GM18519 (cell line): ENCODE measurements at regions not wholly inside any gene's neighbourhood (a gene's known extent, or its start where the extent isn't known, plus 50 kb on each side); places are given as distances from the start of the nearest gene placed in this dataset.
A peak's percentile ranks its signal among the peaks of the same experiment; 100 is the strongest.
"Not testable (repeated sequence)": the region's sequence is repeated elsewhere in the genome, so short reads cannot be mapped to it uniquely, and the experiment has no call there.

Source experiments
- ATAC-seq: cut with Tn5 transposase; IDR thresholded peaks from one replicate; pipeline ENCODE4 v1.9.1; 2021; ENCODE audit warnings: mild to moderate bottlenecking, moderate library complexity; ENCODE audit not compliant: unreplicated experiment, low FRiP score

DNA sequence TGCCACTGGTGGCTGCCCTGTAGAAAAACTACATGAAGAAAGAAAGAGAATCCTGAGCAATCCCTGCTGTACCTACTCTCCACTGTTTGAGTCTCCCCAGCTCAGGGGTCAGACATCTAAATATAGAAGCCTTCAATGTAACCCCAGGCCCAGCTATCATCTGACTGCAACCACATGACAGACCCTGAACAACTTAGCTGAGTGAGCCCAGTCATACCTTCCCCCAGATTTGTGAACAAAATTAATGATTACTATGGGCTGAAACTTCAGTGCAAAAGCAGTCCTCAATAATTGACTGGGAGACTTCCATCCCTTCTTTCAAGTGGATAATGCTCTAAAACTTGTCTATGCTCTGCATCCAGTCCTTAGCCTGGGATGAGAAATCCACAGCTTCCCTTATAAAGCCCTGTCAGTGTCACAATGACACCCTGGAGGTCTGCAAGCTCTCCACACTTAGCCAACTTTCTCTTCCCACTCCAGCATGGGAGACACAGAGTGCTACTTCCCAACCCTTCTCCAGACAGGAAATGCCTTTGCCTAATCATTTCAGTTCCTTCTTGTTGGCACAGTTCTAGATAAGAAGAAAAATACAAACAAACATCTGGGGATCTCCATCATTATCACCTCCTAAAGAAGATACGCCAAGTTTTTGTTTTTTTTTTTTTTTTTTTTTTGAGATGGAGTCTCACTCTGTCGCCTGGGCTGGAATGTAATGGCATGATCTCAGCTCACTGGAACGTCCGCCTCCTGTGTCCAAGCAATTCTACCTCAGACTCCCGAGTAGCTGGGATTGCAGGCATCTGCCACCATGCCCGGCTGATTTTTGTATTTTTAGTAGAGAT, 198.5 kb upstream of the GADL1 start:
- no peak for ATAC-seq

GRCh38 chr3:31093606-31094005, 199.1 kb upstream of the GADL1 start:
- ATAC-seq = no peak

GRCh38 chr3:31094048-31094447, 199.6 kb upstream of the GADL1 start:
- no peak for ATAC-seq

GRCh38 chr3:31095255-31095654, 200.8 kb upstream of the GADL1 start:
- no peak for ATAC-seq

GRCh38 chr3:31096661-31097395, 202.4 kb upstream of the GADL1 start:
- no peak for ATAC-seq

GRCh38 chr3:31100519-31100918, 206.1 kb upstream of the GADL1 start:
- ATAC-seq = no peak

- not testable (repeated sequence) for ATAC-seq
Observed at GRCh38 chr3:31101285-31101684, 206.8 kb upstream of the GADL1 start.

GRCh38 chr3:31102196-31102879, 207.9 kb upstream of the GADL1 start:
- no peak for ATAC-seq

- no peak for ATAC-seq
Observed at GRCh38 chr3:31103181-31103580, 208.7 kb upstream of the GADL1 start.

GRCh38 chr3:31103623-31104180, 209.2 kb upstream of the GADL1 start:
- ATAC-seq = no peak

DNA sequence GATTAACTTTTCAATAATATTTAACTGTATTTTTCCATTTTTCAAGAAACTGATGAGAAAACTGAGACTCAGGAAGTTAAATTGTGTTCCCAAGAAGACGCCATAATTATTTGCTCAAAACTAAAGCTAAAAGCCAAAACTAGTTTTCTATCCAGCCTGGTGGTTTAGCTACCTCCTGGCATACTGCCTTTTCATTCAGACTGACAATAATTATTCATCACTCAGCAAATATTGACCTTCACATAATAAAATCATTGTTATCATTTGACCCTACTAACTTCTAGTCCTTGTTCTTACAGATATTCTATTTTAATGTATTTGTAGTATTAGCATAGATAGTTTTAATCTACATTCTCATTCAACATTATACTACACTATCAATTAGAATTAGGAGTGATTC, 210.6 kb upstream of the GADL1 start:
- ATAC-seq = no peak

DNA sequence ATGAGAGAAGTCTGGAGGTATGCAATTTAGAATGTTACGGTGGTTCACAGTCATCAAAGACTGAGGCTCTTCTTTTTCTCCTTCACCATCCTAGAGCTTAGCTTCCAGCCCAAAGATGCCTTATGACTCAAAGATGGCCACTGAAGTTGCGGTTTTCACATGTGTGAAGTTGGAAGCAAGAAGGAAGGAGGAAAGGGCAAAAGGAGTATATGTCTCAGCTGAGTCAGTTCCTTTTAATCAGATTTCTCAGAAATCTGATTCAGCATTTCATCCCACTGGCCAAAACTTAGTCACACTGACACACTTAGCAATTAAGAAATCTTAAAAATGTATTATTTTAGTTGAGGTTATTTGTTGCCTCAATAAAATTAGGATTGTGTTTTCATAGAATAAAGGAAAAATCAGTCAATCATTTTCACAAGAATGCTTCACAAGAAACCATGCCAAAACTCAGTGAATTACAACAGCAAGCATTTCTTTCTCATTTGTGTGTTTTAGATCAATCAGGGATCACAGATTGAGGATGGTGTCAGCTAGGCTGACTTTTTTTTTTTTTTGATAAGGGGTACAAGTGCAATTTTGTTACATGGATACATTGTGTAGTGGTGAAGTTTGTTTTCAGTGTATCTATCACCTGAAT, 211.1 kb upstream of the GADL1 start:
- no peak for ATAC-seq

DNA sequence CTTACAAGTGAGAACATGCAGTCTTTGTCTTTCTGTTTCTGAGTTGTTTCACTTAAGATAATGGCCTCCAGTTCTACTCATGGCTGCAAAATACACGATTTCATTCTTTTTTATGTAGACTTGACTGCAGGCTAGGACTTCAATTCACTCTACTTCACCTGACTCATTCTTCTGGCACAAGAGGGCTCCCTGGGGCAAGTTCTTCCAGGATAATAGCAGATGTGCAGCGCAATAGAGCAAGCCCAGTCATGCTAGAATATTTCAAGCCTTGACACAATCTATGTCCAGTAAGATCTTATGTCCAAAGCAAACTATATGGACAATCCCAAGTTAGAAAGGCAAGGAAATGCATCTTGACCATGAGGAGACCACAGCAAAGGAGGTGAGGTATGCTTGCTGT, 211.7 kb upstream of the GADL1 start:
- no peak for ATAC-seq

DNA sequence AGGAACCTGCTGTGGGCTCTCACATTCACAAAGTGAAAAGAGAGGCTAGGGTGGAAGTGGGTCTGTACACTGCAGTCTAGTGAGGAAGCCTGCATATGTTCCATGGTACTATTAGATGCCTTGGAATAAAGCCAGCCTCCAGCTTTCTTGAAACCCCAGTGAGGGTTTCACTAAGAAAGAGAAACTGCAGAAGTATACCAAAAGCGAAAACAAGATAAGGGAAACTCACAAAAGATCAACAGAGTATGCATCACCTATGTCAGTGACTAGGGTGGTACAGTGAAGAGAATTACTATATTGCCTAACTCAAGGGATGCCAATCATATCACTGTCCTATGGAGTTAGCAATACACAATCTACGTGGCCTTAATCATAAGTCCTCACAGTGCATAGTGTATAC, 212.5 kb upstream of the GADL1 start:
- peak; percentile 94 for ATAC-seq

GRCh38 chr3:31114929-31115283, 220.4 kb upstream of the GADL1 start:
- ATAC-seq = no peak

DNA sequence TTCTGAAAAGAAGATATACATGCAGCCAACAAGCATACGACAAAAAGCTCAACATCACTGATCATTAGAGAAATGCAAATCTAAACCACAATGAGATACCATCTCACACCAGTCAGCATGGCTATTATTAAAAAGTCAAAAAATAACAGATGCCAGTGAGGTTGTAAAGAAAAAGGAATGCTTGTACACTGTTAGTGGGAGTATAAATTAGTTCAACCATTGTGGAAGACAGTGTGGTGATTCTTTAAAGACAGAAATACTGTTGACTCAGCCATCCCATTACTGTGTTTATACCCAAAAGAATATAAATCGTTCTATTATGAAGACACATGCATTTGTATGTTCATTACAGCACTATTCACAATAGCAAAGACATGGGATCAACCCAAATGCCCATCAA, 221.1 kb upstream of the GADL1 start:
- ATAC-seq = not testable (repeated sequence)

GRCh38 chr3:31116651-31117050, 222.2 kb upstream of the GADL1 start:
- ATAC-seq = no peak

DNA sequence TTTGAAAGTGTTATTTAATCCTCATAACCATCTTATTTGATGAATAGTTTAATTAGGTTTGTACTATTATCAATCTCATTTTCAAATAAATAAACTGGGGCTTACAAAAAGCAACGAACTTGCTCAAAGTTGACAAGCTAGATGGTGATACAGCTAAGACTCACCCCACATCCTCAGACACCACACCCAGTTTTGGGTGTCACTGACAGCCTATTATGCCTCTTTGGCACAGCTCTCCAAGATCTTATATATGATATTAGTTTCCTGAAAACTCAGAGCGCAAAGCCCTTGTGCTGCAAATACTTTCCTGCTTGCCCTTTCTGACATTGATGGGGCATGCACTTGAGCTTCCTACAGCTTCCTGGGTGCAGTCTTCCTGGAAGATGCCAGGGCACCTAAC, 223.4 kb upstream of the GADL1 start:
- no peak for ATAC-seq

- ATAC-seq = no peak
Observed at GRCh38 chr3:31124373-31124772, 229.9 kb upstream of the GADL1 start.

DNA sequence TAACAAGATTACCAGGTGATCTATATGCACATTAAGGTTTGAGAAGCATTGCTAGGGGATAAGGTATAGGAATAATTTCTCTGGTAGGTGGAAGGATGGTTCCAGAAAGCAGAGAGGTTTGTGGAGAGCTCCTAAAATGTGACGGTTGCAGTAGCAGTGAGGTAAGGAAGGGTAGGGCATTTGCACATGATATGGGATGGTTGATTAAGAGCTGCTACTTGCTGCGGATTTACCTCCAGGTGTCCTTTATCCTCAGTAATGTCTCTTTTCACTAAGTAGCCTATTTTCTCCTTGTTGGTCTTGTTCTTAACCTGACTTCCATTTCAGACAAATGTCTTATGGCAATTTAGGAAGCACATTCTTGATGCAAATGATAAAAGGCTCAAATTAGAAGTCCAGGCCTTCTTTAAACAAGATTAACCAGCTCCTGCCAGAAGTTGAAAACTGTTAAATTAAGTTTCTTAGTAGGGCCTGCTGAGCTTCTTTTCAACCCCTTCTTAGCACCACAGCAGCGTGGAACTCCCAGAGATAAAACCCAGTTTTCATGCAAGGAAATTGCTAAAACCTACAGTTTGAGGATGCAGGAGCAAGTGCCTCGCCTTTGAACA, 231.1 kb upstream of the GADL1 start:
- no peak for ATAC-seq
